Caco-2 (cell line): ENCODE measurements at regions not wholly inside any gene's neighbourhood (a gene's known extent, or its start where the extent isn't known, plus 50 kb on each side); places are given as distances from the start of the nearest gene placed in this dataset.

ENCODE experiments used
- BruUV-seq: library from RNA; stranded (reverse); fragments of 400-500 nt; replicated peaks from 2 replicates; lab custom pipeline; 2021; lab: Mats Ljungman, UMichigan
- CTCF ChIA-PET: fragments of 300-600 bp; sonication (Branson Sonifier 250); formaldehyde crosslinking; loops from one replicate; lab custom pipeline; 2022; ENCODE audit warnings: antibody characterized with exemption; lab: Charles Lee
- POLR2A ChIA-PET: fragments of 300-600 bp; sonication (Branson Sonifier 250); formaldehyde crosslinking; loops from one replicate; lab custom pipeline; 2022; ENCODE audit warnings: antibody characterized with exemption; lab: Charles Lee
- DNase-seq, 2 experiments: peaks; one replicate each; pipeline versions ENCODE4 v3.0.0 to v3.0.0-alpha.2; 2020 to 2022
- H3K27me3 ChIP-seq: replicated peaks from 2 replicates; pipeline ENCODE4 v1.6.0; 2011; ENCODE audit warnings: low read length; ENCODE audit not compliant: control insufficient read depth, insufficient read depth
- H3K36me3 ChIP-seq: 2 replicates; pipeline ENCODE4 v1.5.1; 2011; ENCODE audit warnings: low read length; ENCODE audit not compliant: control insufficient read depth, insufficient read depth
- H3K4me1 ChIP-seq: fragments of 250-450 bp; sonication (Bioruptor Pico); 2 replicates; pipeline ENCODE4 v1.5.1; 2020; ENCODE audit warnings: mild to moderate bottlenecking
- H3K4me3 ChIP-seq: 2 replicates; pipeline ENCODE4 v1.5.1; 2011; ENCODE audit warnings: low read depth, mild to moderate bottlenecking, control low read depth, low read length
- H3K9me3 ChIP-seq: fragments of 250-450 bp; sonication (Bioruptor Pico); 2 replicates; pipeline ENCODE4 v1.5.1; 2020; ENCODE audit warnings: mild to moderate bottlenecking, moderate library complexity
- H3K27ac Mint-ChIP-seq: one replicate; pipeline ENCODE4 v1.8.0; 2022; ENCODE audit warnings: mixed read lengths; ENCODE audit not compliant: unreplicated experiment
- H3K27me3 Mint-ChIP-seq: one replicate; pipeline ENCODE4 v1.8.0; 2022; ENCODE audit warnings: mixed read lengths; ENCODE audit not compliant: insufficient read depth, unreplicated experiment
- H3K36me3 Mint-ChIP-seq: one replicate; pipeline ENCODE4 v1.8.0; 2022; ENCODE audit warnings: mild to moderate bottlenecking, mixed read lengths; ENCODE audit not compliant: insufficient read depth, unreplicated experiment
- H3K4me1 Mint-ChIP-seq: one replicate; pipeline ENCODE4 v1.8.0; 2022; ENCODE audit warnings: low read depth, mixed read lengths; ENCODE audit not compliant: unreplicated experiment
- H3K4me3 Mint-ChIP-seq: one replicate; pipeline ENCODE4 v1.8.0; 2022; ENCODE audit warnings: mild to moderate bottlenecking, moderate library complexity, mixed read lengths; ENCODE audit not compliant: unreplicated experiment
- H3K9me3 Mint-ChIP-seq: one replicate; pipeline ENCODE4 v1.8.0; 2022; ENCODE audit warnings: mixed read lengths; ENCODE audit not compliant: unreplicated experiment
- intact Hi-C: fragments of 100-400 bp; cut with micrococcal nuclease; formaldehyde crosslinking; loops from one replicate; pipeline ENCODE4 v1.10.0; 2022; ENCODE audit not compliant: unreplicated experiment
- TF ChIP-seq, protein P1 (sequence below), 2 experiments: fragments of 200-600 bp in 1 of 2; IDR thresholded peaks; 1 replicate in 1 of 2; 2 replicates in 1 of 2; pipeline versions ENCODE4 v1.5.1 to v1.8.0; 2011 to 2022; ENCODE audit warnings: antibody characterized with exemption in 1 of 2, control low read depth in 1 of 2, inconsistent platforms in 1 of 2, low read depth in 1 of 2, low read length in 1 of 2, mild to moderate bottlenecking in 1 of 2, moderate library complexity in 1 of 2; ENCODE audit not compliant: insufficient read depth in 1 of 2, severe bottlenecking in 1 of 2, unreplicated experiment in 1 of 2

DNA sequence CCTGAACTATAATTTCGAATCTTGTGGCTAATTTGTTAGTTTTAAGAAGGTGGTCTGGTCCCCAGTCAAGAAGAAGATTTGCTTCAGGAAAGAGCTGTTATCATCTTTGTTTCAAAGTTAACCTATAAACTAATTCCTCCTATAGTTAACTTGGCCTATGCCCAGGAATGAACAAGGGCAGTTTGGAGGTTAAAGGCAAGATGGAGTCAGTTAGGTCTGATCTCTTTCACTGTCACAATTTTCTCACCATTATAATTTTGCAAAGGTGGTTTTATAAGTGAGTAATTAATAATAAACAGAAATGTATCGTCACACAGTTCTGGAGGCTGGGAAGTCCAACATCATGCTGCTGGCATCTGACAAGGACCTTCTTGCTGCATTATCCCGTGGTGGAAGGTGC, 238.6 kb downstream of the PIK3R1 start:
- Mint-ChIP-seq H3K4me1 (no peaks in the 10 kb centered on the region), H3K9me3 (no peaks in the 10 kb centered on the region), H3K27ac (no peak overlapping the region), H3K4me3 (no peak overlapping the region), H3K36me3 (peaks cover 4% of the 10 kb centered on the region), H3K27me3 (no peaks in the 10 kb centered on the region)
- no peak for DNase-seq
- TF ChIP-seq, protein P1, sequence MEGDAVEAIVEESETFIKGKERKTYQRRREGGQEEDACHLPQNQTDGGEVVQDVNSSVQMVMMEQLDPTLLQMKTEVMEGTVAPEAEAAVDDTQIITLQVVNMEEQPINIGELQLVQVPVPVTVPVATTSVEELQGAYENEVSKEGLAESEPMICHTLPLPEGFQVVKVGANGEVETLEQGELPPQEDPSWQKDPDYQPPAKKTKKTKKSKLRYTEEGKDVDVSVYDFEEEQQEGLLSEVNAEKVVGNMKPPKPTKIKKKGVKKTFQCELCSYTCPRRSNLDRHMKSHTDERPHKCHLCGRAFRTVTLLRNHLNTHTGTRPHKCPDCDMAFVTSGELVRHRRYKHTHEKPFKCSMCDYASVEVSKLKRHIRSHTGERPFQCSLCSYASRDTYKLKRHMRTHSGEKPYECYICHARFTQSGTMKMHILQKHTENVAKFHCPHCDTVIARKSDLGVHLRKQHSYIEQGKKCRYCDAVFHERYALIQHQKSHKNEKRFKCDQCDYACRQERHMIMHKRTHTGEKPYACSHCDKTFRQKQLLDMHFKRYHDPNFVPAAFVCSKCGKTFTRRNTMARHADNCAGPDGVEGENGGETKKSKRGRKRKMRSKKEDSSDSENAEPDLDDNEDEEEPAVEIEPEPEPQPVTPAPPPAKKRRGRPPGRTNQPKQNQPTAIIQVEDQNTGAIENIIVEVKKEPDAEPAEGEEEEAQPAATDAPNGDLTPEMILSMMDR (IDR thresholded peaks at IDR 0.05; ENCODE audit: insufficient read depth in 1 of 2, low read depth in 1 of 2, low read length in 1 of 2, severe bottlenecking in 1 of 2, unreplicated experiment in 1 of 2) = no peak
- ChIA-PET POLR2A (no interaction called here), CTCF (no interaction called here)
- intact Hi-C loops = no loop called here
- BruUV-seq = no TSS peak
- Histone ChIP-seq H3K36me3 (no peaks in the 10 kb centered on the region), H3K27me3 (no peaks in the 10 kb centered on the region), H3K4me3 (no peak overlapping the region), H3K4me1 (peaks cover 25% of the 10 kb centered on the region), H3K9me3 (no peaks in the 10 kb centered on the region; the same call in 1 of the 2 replicates)

DNA sequence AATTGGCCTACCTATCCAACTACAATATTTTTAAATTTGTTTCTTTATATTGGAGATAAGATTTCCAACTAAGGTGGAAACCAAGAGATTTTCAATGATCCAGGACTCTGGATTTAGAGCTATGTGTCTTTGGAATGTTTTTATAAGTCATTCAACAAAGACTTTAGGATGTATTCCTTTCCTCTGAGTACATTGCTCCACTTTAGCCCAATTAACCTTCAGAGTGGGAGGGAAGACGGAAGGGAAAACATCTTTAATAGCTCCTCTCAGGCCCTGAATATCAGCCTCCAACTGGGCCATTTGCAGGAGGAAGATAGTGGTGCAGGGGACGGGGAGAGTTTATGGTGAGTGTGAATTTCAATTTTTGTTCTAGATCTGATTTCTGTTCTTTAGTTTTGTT, 239.2 kb downstream of the PIK3R1 start:
- Histone ChIP-seq H3K4me1 (peaks cover 30% of the 10 kb centered on the region), H3K9me3 (no peaks in the 10 kb centered on the region; the same call in 1 of the 2 replicates), H3K36me3 (no peaks in the 10 kb centered on the region), H3K4me3 (no peak overlapping the region), H3K27me3 (no peaks in the 10 kb centered on the region)
- Mint-ChIP-seq H3K4me3 (no peak overlapping the region), H3K9me3 (no peaks in the 10 kb centered on the region), H3K27ac (no peak overlapping the region), H3K36me3 (peaks cover 4% of the 10 kb centered on the region), H3K4me1 (no peaks in the 10 kb centered on the region), H3K27me3 (no peaks in the 10 kb centered on the region)
- no peak for DNase-seq
- POLR2A ChIA-PET = no interaction called here
- intact Hi-C loops = no loop called here
- TF ChIP-seq, protein P1 (IDR thresholded peaks at IDR 0.05; ENCODE audit: insufficient read depth in 1 of 2, low read depth in 1 of 2, low read length in 1 of 2, severe bottlenecking in 1 of 2, unreplicated experiment in 1 of 2) = no peak
- CTCF ChIA-PET = no interaction called here
- BruUV-seq = no TSS peak

DNA sequence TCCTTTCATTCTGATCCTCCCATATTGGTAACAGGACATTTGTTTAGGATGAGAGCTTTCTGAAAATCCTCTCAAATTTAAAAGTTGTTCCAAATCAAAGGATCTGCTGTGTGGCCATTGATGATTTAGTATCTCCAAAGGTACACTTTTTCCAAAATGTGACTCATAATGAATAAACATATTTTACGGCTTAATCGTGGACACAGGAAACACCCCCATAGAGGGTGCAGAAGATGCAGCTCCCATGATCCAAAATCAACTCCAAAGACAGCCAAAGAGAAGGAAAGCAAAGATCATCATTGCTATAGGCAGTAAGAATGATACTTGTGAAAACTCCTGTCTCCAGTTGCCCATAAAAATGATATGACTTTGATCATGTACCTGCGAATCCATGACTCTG, 239.7 kb downstream of the PIK3R1 start:
- no peaks in the 10 kb centered on the region for H3K9me3 Mint-ChIP-seq
- H3K4me1 ChIP-seq = peaks cover 28% of the 10 kb centered on the region
- no TSS peak for BruUV-seq
- intact Hi-C loops = no loop called here
- no peak overlapping the region for H3K4me3 ChIP-seq
- no peak overlapping the region for H3K27ac Mint-ChIP-seq
- TF ChIP-seq, protein P1 (IDR thresholded peaks at IDR 0.05; ENCODE audit: insufficient read depth in 1 of 2, low read depth in 1 of 2, low read length in 1 of 2, severe bottlenecking in 1 of 2, unreplicated experiment in 1 of 2) = no peak
- DNase-seq = no peak
- no peaks in the 10 kb centered on the region for H3K27me3 Mint-ChIP-seq
- no peaks in the 10 kb centered on the region for H3K4me1 Mint-ChIP-seq
- H3K9me3 ChIP-seq = no peaks in the 10 kb centered on the region; the same call in 1 of the 2 replicates
- H3K36me3 Mint-ChIP-seq = peaks cover 4% of the 10 kb centered on the region
- H3K36me3 ChIP-seq = no peaks in the 10 kb centered on the region
- ChIA-PET POLR2A (no interaction called here), CTCF (no interaction called here)
- H3K4me3 Mint-ChIP-seq = no peak overlapping the region
- H3K27me3 ChIP-seq = no peaks in the 10 kb centered on the region
